Lung microvascular endothelial cell (primary cell): ENCODE measurements at regions not wholly inside any gene's neighbourhood (a gene's known extent, or its start where the extent isn't known, plus 50 kb on each side); places are given as distances from the start of the nearest gene placed in this dataset.

Source experiments
- DNase-seq, 2 donors: peaks; one replicate each; pipeline versions ENCODE4 v3.0.0 to v3.0.0-alpha.2; 2010; ENCODE audit warnings: low read depth in 2 of 2

DNA sequence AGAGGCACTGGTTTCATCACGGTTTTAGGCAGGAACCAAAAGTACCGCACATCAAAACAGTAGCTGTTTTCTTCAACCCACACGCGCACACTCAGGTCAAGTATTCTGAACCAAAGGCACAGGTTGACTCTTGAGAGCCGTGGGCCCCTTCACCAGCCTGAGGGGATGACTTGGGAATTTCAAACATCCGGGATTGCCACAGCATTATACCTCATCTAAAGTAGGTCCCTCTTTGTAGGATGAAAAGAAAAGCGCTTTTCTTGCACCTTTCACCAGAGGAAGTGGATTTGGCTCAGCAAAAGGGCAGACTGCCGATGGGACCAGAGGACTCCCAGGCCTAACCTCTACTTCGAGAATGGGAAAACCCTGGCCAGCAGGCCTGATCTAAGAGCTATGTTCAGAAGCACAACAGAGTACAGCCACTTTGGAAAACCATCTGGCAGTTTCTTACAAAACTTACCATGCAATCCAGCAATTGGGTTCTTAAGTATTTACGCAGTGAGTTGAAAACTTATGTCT lies 88.2 kb upstream of the PROK2 start:
- DNase-seq, result no peak

DNA sequence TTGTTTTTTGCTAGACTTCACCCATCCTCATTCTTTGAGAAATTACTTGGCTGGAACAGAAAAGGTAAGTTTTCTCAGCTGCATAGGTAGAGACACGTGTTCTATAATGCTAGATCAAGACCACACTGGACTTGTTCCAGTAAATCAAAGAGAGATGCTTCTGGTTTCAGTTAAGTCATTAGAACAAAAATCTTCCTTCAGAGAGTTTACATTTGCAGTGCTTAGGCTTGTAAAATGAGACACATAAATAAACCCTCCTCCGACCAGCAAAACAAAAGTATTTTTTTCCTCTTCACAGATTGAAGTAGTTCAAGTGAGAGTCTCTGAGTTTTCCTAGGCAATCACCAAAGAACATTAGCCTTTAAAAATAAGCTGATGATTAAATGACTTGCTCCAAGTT lies 87.3 kb upstream of the PROK2 start:
- no peak for DNase-seq

DNA sequence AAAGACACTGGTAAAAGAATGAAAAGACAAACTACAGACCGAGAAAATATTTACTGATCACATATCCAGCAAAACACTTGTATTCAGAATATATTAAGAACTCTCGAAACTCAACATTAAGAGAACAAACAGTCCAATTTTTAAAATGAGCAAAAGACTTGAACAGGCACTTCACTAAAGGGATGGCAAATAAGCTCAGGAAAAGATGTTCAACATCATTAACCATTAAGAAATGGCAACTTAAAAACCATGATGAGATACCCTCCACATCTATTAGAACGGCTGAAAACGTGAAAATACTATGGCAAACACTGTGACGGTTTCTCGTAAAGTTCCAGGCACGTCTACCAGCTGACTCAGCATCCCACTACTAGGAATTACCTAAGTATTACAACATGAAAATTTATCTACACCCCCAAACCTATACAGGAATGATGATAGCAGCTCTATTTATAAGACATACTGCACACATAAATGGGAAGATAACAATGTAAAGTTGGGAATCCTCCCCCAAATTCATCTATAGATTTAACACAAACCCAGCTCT lies 86.1 kb upstream of the PROK2 start:
- DNase-seq, result no peak

- no peak for DNase-seq
Measured at GRCh38 chr3:71868876-71869275, 83.9 kb upstream of the PROK2 start.

DNA sequence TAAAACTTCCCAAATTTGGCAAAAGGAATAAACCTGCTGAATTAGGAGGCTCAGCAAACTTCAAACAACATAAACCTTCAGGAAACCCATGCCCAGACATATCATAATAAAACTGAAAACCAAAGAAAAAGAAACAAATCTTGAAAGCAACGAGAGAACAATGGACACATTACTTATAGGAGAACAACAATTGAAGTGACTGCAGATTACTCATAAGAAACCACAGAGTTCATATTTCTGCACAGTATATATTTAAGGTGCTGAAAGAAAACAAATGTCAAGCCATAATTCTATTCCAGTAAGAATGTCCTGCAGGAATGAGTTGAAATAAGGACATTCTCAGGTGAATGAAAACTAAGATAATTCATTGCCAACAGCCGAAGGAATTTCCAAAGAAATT lies 80.8 kb upstream of the PROK2 start:
- DNase-seq, result no peak

DNA sequence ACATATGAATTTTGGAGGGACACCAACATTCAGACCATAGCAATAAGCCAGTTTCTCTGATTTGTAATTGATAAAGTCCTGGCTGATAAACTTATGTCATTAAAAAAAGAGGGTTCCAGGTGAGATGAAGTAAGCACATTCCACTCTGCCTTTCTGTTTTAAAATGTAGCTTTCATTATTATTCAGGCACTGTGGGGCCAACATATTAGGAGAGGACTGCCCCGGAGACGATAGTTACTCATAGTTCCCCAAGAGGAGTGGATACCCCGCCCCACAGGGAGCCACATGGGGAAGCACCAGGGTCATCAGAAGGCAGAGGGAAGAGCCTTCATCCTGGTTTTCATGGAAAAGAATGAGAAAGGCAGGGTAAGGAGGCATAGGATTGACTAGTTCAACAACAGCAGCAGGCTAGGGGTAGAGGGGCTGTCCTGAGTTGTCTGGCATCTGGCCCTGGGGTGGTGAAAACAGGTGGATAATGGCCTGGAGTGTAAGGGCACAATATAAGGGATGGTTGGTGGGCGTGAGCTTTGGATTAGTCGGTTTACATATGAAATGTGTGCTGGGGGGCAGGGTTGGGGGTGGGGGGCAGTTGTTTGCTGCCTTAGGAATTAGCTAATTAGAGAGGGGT lies 78.7 kb upstream of the PROK2 start:
- no peak for DNase-seq

- DNase-seq, result no peak
Measured at GRCh38 chr3:71862371-71863140, 77.6 kb upstream of the PROK2 start.

GRCh38 chr3:71859123-71859519 lies 74.2 kb upstream of the PROK2 start:
- DNase-seq, result peak; percentile 21 to 32

GRCh38 chr3:71858503-71859122 lies 73.7 kb upstream of the PROK2 start:
- DNase-seq, result no peak

DNA sequence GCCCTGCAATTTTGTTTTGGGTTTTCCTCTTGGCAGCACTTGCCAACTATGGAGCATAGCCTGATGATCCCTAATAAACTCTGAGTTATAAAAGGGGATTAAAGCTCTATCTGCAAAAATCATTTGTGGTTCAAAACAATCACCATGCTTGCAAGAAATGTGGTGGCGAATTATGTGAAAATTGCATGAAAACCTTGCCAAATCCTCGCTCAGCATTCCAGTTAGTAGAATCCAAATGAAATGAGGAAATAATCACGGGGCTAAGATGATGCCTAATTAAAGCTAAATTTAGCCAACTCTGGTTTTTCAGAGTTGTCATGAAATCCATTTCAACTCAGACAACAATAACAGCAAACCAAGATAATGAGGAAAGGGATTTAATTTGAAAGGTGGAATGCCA lies 73.0 kb upstream of the PROK2 start:
- DNase-seq, result no peak

GRCh38 chr3:71854706-71855105 lies 69.8 kb upstream of the PROK2 start:
- DNase-seq, result no peak

GRCh38 chr3:71854096-71854495 lies 69.1 kb upstream of the PROK2 start:
- no peak for DNase-seq

DNA sequence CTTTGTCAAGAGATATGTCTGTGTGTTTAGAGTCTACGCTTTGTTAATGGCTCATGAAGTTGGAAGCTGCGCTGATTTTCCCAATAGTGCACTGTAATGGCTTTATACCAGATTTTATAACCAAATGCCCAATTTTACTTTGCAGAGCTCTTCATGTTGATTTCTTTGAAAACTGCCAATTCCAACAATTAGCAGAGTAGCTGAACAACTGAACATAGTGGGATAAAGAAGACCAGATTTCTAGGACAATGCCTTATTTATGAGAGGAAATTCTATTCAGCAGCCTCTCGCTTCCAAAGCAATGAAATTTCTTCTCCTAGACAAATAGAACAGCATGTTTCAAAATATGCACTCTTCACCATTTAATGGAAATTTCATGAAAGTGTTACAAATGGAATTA lies 66.9 kb upstream of the PROK2 start:
- no peak for DNase-seq

DNA sequence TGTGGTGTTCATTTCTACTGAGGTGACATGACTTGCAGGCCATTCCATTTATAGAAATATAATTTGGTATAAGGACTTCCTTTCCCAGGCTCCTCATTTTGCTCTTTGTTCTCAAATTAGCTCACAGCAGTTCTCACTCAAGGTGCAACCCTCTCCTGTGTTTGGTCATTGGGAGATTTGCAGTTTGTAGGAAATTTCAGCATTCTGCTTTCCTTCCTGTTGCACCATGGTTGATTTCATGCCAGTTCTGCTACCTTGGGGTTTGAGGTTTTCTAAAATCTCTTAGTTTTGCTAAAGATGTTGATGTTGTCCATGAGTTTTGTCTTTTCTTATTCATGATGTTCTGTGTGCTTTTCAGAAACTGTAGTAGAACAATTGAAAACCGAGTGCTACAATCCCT lies 65.7 kb upstream of the PROK2 start:
- DNase-seq, result no peak

DNA sequence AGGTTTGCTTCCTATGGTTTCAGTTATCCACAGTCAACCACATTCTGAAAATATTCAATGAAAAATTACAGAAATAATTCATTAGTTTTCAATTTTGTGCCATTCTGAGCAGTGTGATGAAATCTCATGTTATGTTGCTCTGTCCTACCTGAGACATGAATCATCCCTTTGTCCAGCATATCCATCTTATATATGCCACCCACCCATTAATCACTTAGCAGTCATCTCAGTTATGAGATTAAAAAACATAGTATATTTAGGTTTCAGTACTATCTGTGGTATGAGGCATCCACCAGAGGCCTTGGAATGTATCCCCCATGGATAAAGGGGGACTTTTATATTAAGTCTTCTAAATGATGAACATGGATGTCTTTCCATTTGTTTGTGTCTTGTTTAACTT lies 64.7 kb upstream of the PROK2 start:
- no peak for DNase-seq

- DNase-seq, result no peak
Measured at GRCh38 chr3:71847794-71848193, 62.8 kb upstream of the PROK2 start.

GRCh38 chr3:71846185-71846584 lies 61.2 kb upstream of the PROK2 start:
- no peak for DNase-seq

DNA sequence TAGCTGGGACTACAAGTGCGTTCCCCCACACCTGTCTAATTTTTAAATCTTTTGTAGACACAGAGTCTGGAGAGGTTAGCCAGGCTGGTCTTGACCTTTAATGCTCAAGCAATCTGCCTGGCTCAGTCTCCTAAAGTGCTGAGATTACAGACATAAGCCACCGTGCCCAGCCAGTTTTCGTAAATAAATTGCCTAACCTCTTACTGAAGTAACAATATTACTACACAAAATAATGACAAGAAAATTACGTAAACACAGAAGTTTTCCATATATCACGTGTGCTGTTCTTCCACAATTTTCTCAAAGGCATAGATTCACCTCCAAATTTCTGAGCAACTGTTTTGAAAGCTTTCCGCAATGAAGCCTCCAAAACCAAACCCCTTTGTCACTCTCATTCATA lies 58.1 kb upstream of the PROK2 start:
- DNase-seq, result no peak

- no peak for DNase-seq
Measured at GRCh38 chr3:71838406-71838805, 53.5 kb upstream of the PROK2 start.
